Esophagus squamous epithelium (tissue), 4 donors: ENCODE measurements at regions not wholly inside any gene's neighbourhood (a gene's known extent, or its start where the extent isn't known, plus 50 kb on each side); places are given as distances from the start of the nearest gene placed in this dataset.

Source experiments
- POLR2A ChIP-seq, 4 donors: fragments of 450-650 bp; IDR thresholded peaks; one replicate each; pipeline ENCODE4 v1.6.1; 2017; ENCODE audit warnings: antibody characterized with exemption in 4 of 4, mild to moderate bottlenecking in 4 of 4, moderate library complexity in 3 of 4
- TF ChIP-seq, protein P1 (sequence below), 6 experiments: fragments of 450-650 bp in 4 of 6; fragments of 200-600 bp in 2 of 6; sonication (generic) in 2 of 6; IDR thresholded peaks; one replicate each; pipeline ENCODE4 v1.5.1; 2016 to 2019; ENCODE audit warnings: antibody characterized with exemption in 6 of 6, mild to moderate bottlenecking in 4 of 6, moderate library complexity in 4 of 6

DNA sequence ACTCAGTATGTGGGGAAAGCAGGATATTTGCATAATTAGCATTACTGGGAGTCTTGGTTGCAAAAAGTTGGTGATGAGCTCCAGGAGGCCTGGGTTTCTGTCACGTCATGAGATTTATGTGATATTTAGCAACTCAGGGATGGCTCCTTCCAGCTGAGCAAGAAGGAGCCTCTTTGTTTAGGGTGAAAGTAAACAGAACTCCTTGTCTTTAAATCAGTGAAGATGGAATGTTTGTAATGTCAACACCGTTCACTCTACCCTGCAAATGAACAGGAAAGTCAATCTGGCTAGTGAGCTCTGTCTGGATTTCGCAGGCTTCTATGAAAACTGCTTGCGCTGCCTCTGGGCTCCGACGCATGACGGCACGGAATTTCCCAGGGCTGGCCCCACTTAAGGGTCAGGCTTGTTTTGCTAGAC is 86.9 kb downstream of the PXDC1 start:
- TF ChIP-seq, protein P1, sequence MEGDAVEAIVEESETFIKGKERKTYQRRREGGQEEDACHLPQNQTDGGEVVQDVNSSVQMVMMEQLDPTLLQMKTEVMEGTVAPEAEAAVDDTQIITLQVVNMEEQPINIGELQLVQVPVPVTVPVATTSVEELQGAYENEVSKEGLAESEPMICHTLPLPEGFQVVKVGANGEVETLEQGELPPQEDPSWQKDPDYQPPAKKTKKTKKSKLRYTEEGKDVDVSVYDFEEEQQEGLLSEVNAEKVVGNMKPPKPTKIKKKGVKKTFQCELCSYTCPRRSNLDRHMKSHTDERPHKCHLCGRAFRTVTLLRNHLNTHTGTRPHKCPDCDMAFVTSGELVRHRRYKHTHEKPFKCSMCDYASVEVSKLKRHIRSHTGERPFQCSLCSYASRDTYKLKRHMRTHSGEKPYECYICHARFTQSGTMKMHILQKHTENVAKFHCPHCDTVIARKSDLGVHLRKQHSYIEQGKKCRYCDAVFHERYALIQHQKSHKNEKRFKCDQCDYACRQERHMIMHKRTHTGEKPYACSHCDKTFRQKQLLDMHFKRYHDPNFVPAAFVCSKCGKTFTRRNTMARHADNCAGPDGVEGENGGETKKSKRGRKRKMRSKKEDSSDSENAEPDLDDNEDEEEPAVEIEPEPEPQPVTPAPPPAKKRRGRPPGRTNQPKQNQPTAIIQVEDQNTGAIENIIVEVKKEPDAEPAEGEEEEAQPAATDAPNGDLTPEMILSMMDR (IDR thresholded peaks at IDR 0.05): no peak
- TF ChIP-seq POLR2A (IDR thresholded peaks at IDR 0.05): no peak
